ENCODE measurements at regions not wholly inside any gene's neighbourhood (a gene's known extent, or its start where the extent isn't known, plus 50 kb on each side); places are given as distances from the start of the nearest gene placed in this dataset.

DNA sequence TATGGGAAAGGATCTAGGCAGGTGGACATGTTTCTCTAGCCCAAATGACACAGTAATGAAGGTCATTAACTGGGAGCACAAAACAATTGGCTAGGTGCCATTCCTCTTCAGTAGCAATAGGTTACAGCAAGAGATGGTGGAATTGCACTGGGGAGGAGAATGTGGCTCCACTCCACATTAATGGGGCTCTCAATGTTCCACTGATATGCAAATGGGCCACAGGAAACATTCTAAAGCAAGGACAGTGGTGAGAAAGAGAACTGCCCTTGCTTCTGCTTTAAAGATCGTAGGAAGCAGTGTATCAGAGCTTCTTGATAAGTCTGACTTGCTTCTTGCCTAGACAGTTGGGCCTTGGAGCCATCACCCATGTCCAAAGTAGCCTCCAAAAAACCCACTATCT is 271.4 kb upstream of the PPP2R3A start:
- no peaks in the 10 kb centered on the region for H3K27me3 ChIP-seq (ENCODE audit: control insufficient read depth in 2 of 2, insufficient read depth in 2 of 2, low read length in 2 of 2)
- in situ Hi-C loops (cut with MboI): no loop called here
- no peak for FAIRE-seq
- ChIA-PET POLR2A (no interaction called here), CTCF (ENCODE audit: low intra/inter-chr PET ratio) (no interaction called here)
- no peak for TF ChIP-seq ZSCAN29 (IDR thresholded peaks at IDR 0.05)
- TF ChIP-seq SRF (CRISPR knock-in tag; IDR thresholded peaks at IDR 0.05): no peak
- TF ChIP-seq, protein P1, sequence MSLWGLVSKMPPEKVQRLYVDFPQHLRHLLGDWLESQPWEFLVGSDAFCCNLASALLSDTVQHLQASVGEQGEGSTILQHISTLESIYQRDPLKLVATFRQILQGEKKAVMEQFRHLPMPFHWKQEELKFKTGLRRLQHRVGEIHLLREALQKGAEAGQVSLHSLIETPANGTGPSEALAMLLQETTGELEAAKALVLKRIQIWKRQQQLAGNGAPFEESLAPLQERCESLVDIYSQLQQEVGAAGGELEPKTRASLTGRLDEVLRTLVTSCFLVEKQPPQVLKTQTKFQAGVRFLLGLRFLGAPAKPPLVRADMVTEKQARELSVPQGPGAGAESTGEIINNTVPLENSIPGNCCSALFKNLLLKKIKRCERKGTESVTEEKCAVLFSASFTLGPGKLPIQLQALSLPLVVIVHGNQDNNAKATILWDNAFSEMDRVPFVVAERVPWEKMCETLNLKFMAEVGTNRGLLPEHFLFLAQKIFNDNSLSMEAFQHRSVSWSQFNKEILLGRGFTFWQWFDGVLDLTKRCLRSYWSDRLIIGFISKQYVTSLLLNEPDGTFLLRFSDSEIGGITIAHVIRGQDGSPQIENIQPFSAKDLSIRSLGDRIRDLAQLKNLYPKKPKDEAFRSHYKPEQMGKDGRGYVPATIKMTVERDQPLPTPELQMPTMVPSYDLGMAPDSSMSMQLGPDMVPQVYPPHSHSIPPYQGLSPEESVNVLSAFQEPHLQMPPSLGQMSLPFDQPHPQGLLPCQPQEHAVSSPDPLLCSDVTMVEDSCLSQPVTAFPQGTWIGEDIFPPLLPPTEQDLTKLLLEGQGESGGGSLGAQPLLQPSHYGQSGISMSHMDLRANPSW (CRISPR knock-in tag; IDR thresholded peaks at IDR 0.05): no peak
- TF ChIP-seq BMI1 (IDR thresholded peaks at IDR 0.05; ENCODE audit: low read length): no peak
- TF ChIP-seq BCOR (IDR thresholded peaks at IDR 0.05): no peak
- TF ChIP-seq, protein P2, sequence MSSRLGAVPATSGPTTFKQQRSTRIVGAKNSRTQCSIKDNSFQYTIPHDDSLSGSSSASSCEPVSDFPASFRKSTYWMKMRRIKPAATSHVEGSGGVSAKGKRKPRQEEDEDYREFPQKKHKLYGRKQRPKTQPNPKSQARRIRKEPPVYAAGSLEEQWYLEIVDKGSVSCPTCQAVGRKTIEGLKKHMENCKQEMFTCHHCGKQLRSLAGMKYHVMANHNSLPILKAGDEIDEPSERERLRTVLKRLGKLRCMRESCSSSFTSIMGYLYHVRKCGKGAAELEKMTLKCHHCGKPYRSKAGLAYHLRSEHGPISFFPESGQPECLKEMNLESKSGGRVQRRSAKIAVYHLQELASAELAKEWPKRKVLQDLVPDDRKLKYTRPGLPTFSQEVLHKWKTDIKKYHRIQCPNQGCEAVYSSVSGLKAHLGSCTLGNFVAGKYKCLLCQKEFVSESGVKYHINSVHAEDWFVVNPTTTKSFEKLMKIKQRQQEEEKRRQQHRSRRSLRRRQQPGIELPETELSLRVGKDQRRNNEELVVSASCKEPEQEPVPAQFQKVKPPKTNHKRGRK (tag; IDR thresholded peaks at IDR 0.05): no peak
- no peaks in the 10 kb centered on the region for H3K36me3 ChIP-seq (ENCODE audit: control insufficient read depth, insufficient read depth, low read length)
- no peak overlapping the region for H3K9ac ChIP-seq (ENCODE audit: insufficient read depth in 1 of 2, low read depth in 2 of 2, low read length in 2 of 2)
- intact Hi-C loops (cut with micrococcal nuclease): no loop called here
- H3K9me1 ChIP-seq (ENCODE audit: control insufficient read depth, insufficient read depth, low read length): no peaks in the 10 kb centered on the region
- no peak overlapping the region for H3K27ac ChIP-seq (ENCODE audit: extremely low read depth, low read depth, low read length)
- 0% methylated on average over 1 of the region's 1 CpG for WGBS (ENCODE audit: insufficient coverage, low coverage, missing lambda C conversion rate)
- H3K4me1 ChIP-seq (replicated peaks in 1 of 2; ENCODE audit: control insufficient read depth in 2 of 2, insufficient read depth in 2 of 2, low read length in 2 of 2): no peaks in the 10 kb centered on the region
- H3K4me3 ChIP-seq: no peak overlapping the region
- H3K9me3 ChIP-seq (replicated peaks; ENCODE audit: control insufficient read depth, insufficient read depth, low read depth, low read length): no peaks in the 10 kb centered on the region
- no peaks in the 10 kb centered on the region for H3K79me2 ChIP-seq (ENCODE audit: control insufficient read depth, insufficient read depth, low read length)
- no peak for DNase-seq (ENCODE audit: extremely low read depth in 1 of 4, low spot score in 3 of 4)
- H3K4me2 ChIP-seq (ENCODE audit: insufficient read depth, low read length): no peak overlapping the region
- ATAC-seq: no peak
- H2AFZ ChIP-seq (ENCODE audit: low read depth, low read length): no peak overlapping the region
- no TSS peak for BruUV-seq (replicated peaks)
- no peaks in the 10 kb centered on the region for H4K20me1 ChIP-seq (replicated peaks; ENCODE audit: control insufficient read depth, insufficient read depth, low read length)

Data from K562 (cell line).